HEK293 (cell line): ENCODE measurements at regions not wholly inside any gene's neighbourhood (a gene's known extent, or its start where the extent isn't known, plus 50 kb on each side); places are given as distances from the start of the nearest gene placed in this dataset.

ENCODE experiments used
- CTCF ChIA-PET: fragments of 350-600 bp; formaldehyde crosslinking; extraction: SDS; loops from one replicate; lab custom pipeline; 2021; ENCODE audit warnings: antibody characterized with exemption; lab: Yijun Ruan, JAX
- POLR2A ChIA-PET: fragments of 300-600 bp; formaldehyde crosslinking; extraction: SDS; loops from one replicate; lab custom pipeline; 2020; ENCODE audit warnings: antibody characterized with exemption, inconsistent platforms; lab: Yijun Ruan, JAX
- H3K27ac ChIP-seq: fragments of 200-500 bp; sonication (Bioruptor generic); 2 replicates; pipeline ENCODE4 v1.5.1; 2014; ENCODE audit warnings: low read depth, low read length, control low read depth, inconsistent platforms; ENCODE audit errors: extremely low read depth
- H3K36me3 ChIP-seq, 2 experiments: fragments of 200-500 bp in 1 of 2; sonication (Bioruptor generic) in 1 of 2; 1 replicate in 1 of 2; 2 replicates in 1 of 2; pipeline ENCODE4 v1.5.1; 2014 to 2017; ENCODE audit warnings: inconsistent platforms in 2 of 2, low read length in 2 of 2; ENCODE audit not compliant: control insufficient read depth in 2 of 2, insufficient read depth in 1 of 2
- H3K4me1 ChIP-seq: fragments of 200-500 bp; sonication (Bioruptor generic); 2 replicates; pipeline ENCODE4 v1.5.1; 2014; ENCODE audit warnings: mild to moderate bottlenecking, low read length, inconsistent platforms; ENCODE audit not compliant: control insufficient read depth, insufficient read depth
- H3K4me3 ChIP-seq: 2 replicates; pipeline ENCODE4 v1.5.1; 2011; ENCODE audit warnings: low read depth, mild to moderate bottlenecking, control low read depth, low read length, moderate library complexity
- H3K9me3 ChIP-seq: fragments of 200-500 bp; sonication (Bioruptor generic); 2 replicates; pipeline ENCODE4 v1.5.1; 2014; ENCODE audit warnings: low read depth, low read length, inconsistent platforms; ENCODE audit not compliant: control insufficient read depth, insufficient read depth
- BCL11B ChIP-seq: fragments of 450-650 bp; formaldehyde crosslinking; IDR thresholded peaks from 2 replicates; pipeline ENCODE4 v1.5.1; 2016; ENCODE audit warnings: low read depth, missing biosample characterization, missing genetic modification characterization
- ELK4 ChIP-seq: IDR thresholded peaks from 2 replicates; pipeline ENCODE4 v1.6.1; 2011; ENCODE audit warnings: mild to moderate bottlenecking, low read depth, low read length, borderline replicate concordance
- IKZF3 ChIP-seq: fragments of 450-650 bp; IDR thresholded peaks from 2 replicates; pipeline ENCODE4 v1.5.0; 2018; ENCODE audit warnings: missing biosample characterization, mild to moderate bottlenecking, missing genetic modification characterization, moderate library complexity
- MZF1 ChIP-seq: fragments of 450-650 bp; formaldehyde crosslinking; IDR thresholded peaks from 2 replicates; pipeline ENCODE4 v1.5.1; 2017; ENCODE audit warnings: missing biosample characterization, missing genetic modification characterization, borderline replicate concordance
- TCF7L2 ChIP-seq: IDR thresholded peaks from 2 replicates; pipeline ENCODE4 v1.6.1; 2011; ENCODE audit warnings: low read depth, mild to moderate bottlenecking, inconsistent platforms, low read length, moderate library complexity, borderline replicate concordance
- TSHZ1 ChIP-seq: fragments of 450-650 bp; formaldehyde crosslinking; IDR thresholded peaks from 2 replicates; pipeline ENCODE4 v1.5.1; 2016; ENCODE audit warnings: missing biosample characterization, missing genetic modification characterization, borderline replicate concordance
- YY1 ChIP-seq: fragments of 450-650 bp; formaldehyde crosslinking; IDR thresholded peaks from 2 replicates; pipeline ENCODE4 v1.5.1; 2018; ENCODE audit warnings: missing biosample characterization, missing genetic modification characterization
- ZBTB17 ChIP-seq: fragments of 450-650 bp; formaldehyde crosslinking; IDR thresholded peaks from 2 replicates; pipeline ENCODE4 v1.5.1; 2016; ENCODE audit warnings: missing biosample characterization, missing genetic modification characterization
- ZBTB48 ChIP-seq: fragments of 450-650 bp; formaldehyde crosslinking; IDR thresholded peaks from 2 replicates; pipeline ENCODE4 v1.5.1; 2016; ENCODE audit warnings: missing biosample characterization, missing genetic modification characterization
- ZBTB6 ChIP-seq: fragments of 450-650 bp; formaldehyde crosslinking; IDR thresholded peaks from 2 replicates; pipeline ENCODE4 v1.5.1; 2017; ENCODE audit warnings: missing biosample characterization, missing genetic modification characterization
- ZEB2 ChIP-seq: fragments of 450-650 bp; formaldehyde crosslinking; IDR thresholded peaks from 2 replicates; pipeline ENCODE4 v1.5.1; 2016; ENCODE audit warnings: missing biosample characterization, missing genetic modification characterization
- ZNF112 ChIP-seq: fragments of 450-650 bp; formaldehyde crosslinking; IDR thresholded peaks from 2 replicates; pipeline ENCODE4 v1.5.0; 2017; ENCODE audit warnings: missing biosample characterization, missing genetic modification characterization
- ZNF114 ChIP-seq: fragments of 450-650 bp; formaldehyde crosslinking; IDR thresholded peaks from 2 replicates; pipeline ENCODE4 v1.5.0; 2017; ENCODE audit warnings: missing biosample characterization, missing genetic modification characterization
- ZNF18 ChIP-seq: fragments of 450-650 bp; formaldehyde crosslinking; IDR thresholded peaks from 2 replicates; pipeline ENCODE4 v1.5.1; 2016; ENCODE audit warnings: missing biosample characterization, missing genetic modification characterization
- ZNF223 ChIP-seq: fragments of 450-650 bp; formaldehyde crosslinking; IDR thresholded peaks from 2 replicates; pipeline ENCODE4 v1.5.1; 2016; ENCODE audit warnings: missing biosample characterization, missing genetic modification characterization
- ZNF398 ChIP-seq: fragments of 450-650 bp; formaldehyde crosslinking; IDR thresholded peaks from 2 replicates; pipeline ENCODE4 v1.5.1; 2017; ENCODE audit warnings: missing biosample characterization, missing genetic modification characterization
- ZNF473 ChIP-seq: fragments of 450-650 bp; formaldehyde crosslinking; IDR thresholded peaks from 2 replicates; pipeline ENCODE4 v1.5.1; 2017; ENCODE audit warnings: missing biosample characterization, missing genetic modification characterization
- ZNF488 ChIP-seq: fragments of 450-650 bp; formaldehyde crosslinking; IDR thresholded peaks from 2 replicates; pipeline ENCODE4 v1.5.1; 2016; ENCODE audit warnings: missing biosample characterization, missing genetic modification characterization
- ZNF585B ChIP-seq: fragments of 450-650 bp; formaldehyde crosslinking; IDR thresholded peaks from 2 replicates; pipeline ENCODE4 v1.5.1; 2016; ENCODE audit warnings: missing biosample characterization, missing genetic modification characterization
- ZNF692 ChIP-seq: fragments of 450-650 bp; formaldehyde crosslinking; IDR thresholded peaks from 2 replicates; pipeline ENCODE4 v1.5.1; 2016; ENCODE audit warnings: missing biosample characterization, missing genetic modification characterization

- TF ChIP-seq ZNF585B (no peak), ZNF488 (no peak)
Measured at GRCh38 chr2:207260947-207261346, 95.2 kb upstream of the KLF7 start (continued).

GRCh38 chr2:207264310-207264709 lies 98.6 kb upstream of the KLF7 start:
- POLR2A ChIA-PET = no interaction called here
- H3K4me3 ChIP-seq = no peak overlapping the region
- TF ChIP-seq ZNF114 (tag by site-specific recombination) (no peak), TSHZ1 (tag by site-specific recombination) (no peak), ZBTB48 (tag by site-specific recombination) (no peak), ZBTB6 (tag by site-specific recombination) (no peak), ZBTB17 (tag by site-specific recombination) (no peak), ZNF18 (tag by site-specific recombination) (no peak), TCF7L2 (no peak), ZNF223 (no peak), MZF1 (no peak), IKZF3 (no peak), ZNF112 (tag by site-specific recombination) (no peak), BCL11B (tag by site-specific recombination) (no peak), ZNF473 (tag by site-specific recombination) (no peak), ZNF398 (tag by site-specific recombination) (no peak), ELK4 (no peak), ZNF692 (tag by site-specific recombination) (no peak), ZEB2 (tag by site-specific recombination) (no peak), YY1 (tag by site-specific recombination) (no peak)
- TF ChIP-seq, all 188 proteins: peak for 0
- Histone ChIP-seq H3K9me3 (no peaks in the 10 kb centered on the region), H3K36me3 (no peaks in the 10 kb centered on the region), H3K4me1 (no peaks in the 10 kb centered on the region), H3K27ac (no peak overlapping the region)
- CTCF ChIA-PET = interaction anchor here (1.1 to 1.2 kb wide), 2 partner anchors 11 to 19 kb away, joined by 3 read pairs; no protein-coding TSS in a partner anchor
